B cell (primary cell): ENCODE measurements at regions not wholly inside any gene's neighbourhood (a gene's known extent, or its start where the extent isn't known, plus 50 kb on each side); places are given as distances from the start of the nearest gene placed in this dataset.

Experiments used
- ATAC-seq: fragments of 200-7000 bp; cut with Tn5 transposase; one replicate; pipeline ENCODE4 v1.10.0; 2021; ENCODE audit warnings: low read depth, mild to moderate bottlenecking, moderate number of reproducible peaks, moderate library complexity
- CTCF ChIA-PET: fragments of 350-600 bp; sonication (Branson Sonifier 250); formaldehyde crosslinking; loops from one replicate; lab custom pipeline; 2021; ENCODE audit warnings: antibody characterized with exemption, inconsistent platforms; lab: Charles Lee
- POLR2A ChIA-PET: fragments of 350-600 bp; sonication (Branson Sonifier 250); formaldehyde crosslinking; loops from one replicate; lab custom pipeline; 2021; ENCODE audit warnings: antibody characterized with exemption; lab: Charles Lee
- DNase-seq: peaks from one replicate; pipeline ENCODE4 v3.0.0; 2013
- H2AFZ ChIP-seq: 2 replicates; pipeline ENCODE4 v1.6.1; 2012; ENCODE audit warnings: mild to moderate bottlenecking, low read depth, low read length; ENCODE audit not compliant: insufficient read depth, poor library complexity, severe bottlenecking
- H3K27ac ChIP-seq, 2 donors: 1 replicate in 1 of 2; 2 replicates in 1 of 2; pipeline ENCODE4 v1.5.1; 2012 to 2013; ENCODE audit warnings: low read length in 2 of 2, mild to moderate bottlenecking in 2 of 2, moderate library complexity in 1 of 2
- H3K27me3 ChIP-seq, 4 experiments: fragments of 200-600 bp in 1 of 4; sonication (generic) in 1 of 4; replicated peaks in 1 of 4; 1 replicate in 2 of 4; 2 replicates in 2 of 4; pipeline versions ENCODE4 v1.6.1 to v1.7.0; 2013 to 2016; ENCODE audit warnings: low read length in 3 of 4, mild to moderate bottlenecking in 2 of 4, mixed read lengths in 1 of 4, moderate library complexity in 1 of 4; ENCODE audit not compliant: insufficient read depth in 4 of 4, control insufficient read depth in 3 of 4; ENCODE audit errors: control extremely low read depth in 1 of 4
- H3K36me3 ChIP-seq, 2 experiments: replicated peaks in 1 of 2; 1 replicate in 1 of 2; 2 replicates in 1 of 2; pipeline versions ENCODE4 v1.6.1 to v1.7.1; 2013; ENCODE audit warnings: low read length in 1 of 2; ENCODE audit not compliant: insufficient read depth in 2 of 2, control insufficient read depth in 1 of 2; ENCODE audit errors: control extremely low read depth in 1 of 2, extremely low read depth in 1 of 2
- H3K4me1 ChIP-seq, 2 donors: fragments of 200-600 bp in 1 of 2; sonication (generic) in 1 of 2; 1 replicate in 1 of 2; 2 replicates in 1 of 2; pipeline versions ENCODE4 v1.5.1 to v1.6.1; 2013 to 2017; ENCODE audit warnings: low read length in 2 of 2; ENCODE audit not compliant: control insufficient read depth in 2 of 2, insufficient read depth in 2 of 2
- H3K4me2 ChIP-seq: replicated peaks from 2 replicates; pipeline ENCODE3; 2012; ENCODE audit warnings: mild to moderate bottlenecking, low read depth, low read length; ENCODE audit not compliant: poor library complexity, severe bottlenecking
- H3K4me3 ChIP-seq, 5 experiments: fragments of 200-600 bp in 1 of 5; sonication (generic) in 1 of 5; 1 replicate in 3 of 5; 2 replicates in 2 of 5; pipeline versions ENCODE4 v1.5.1 to v1.7.0; 2011 to 2016; ENCODE audit warnings: low read length in 4 of 5, mild to moderate bottlenecking in 4 of 5, low read depth in 2 of 5, control low read depth in 1 of 5, moderate library complexity in 1 of 5; ENCODE audit not compliant: insufficient read depth in 1 of 5; ENCODE audit errors: control extremely low read depth in 1 of 5, extremely low read depth in 1 of 5
- H3K79me2 ChIP-seq: fragments of 200-600 bp; sonication (generic); one replicate; pipeline ENCODE4 v1.6.0; 2016; ENCODE audit warnings: low read length; ENCODE audit not compliant: control insufficient read depth, insufficient read depth
- H3K9ac ChIP-seq: fragments of 200-600 bp; sonication (generic); 2 replicates; pipeline ENCODE4 v1.6.1; 2017; ENCODE audit warnings: mild to moderate bottlenecking, low read length, moderate library complexity
- H3K9me3 ChIP-seq, 3 donors: one replicate each; pipeline versions ENCODE4 v1.6.1 to v1.7.1; 2013; ENCODE audit warnings: low read length in 2 of 3; ENCODE audit not compliant: control insufficient read depth in 2 of 3, insufficient read depth in 1 of 3; ENCODE audit errors: control extremely low read depth in 1 of 3
- H4K20me1 ChIP-seq: 2 replicates; pipeline ENCODE4 v1.6.0; 2012; ENCODE audit warnings: mild to moderate bottlenecking, low read length; ENCODE audit not compliant: insufficient read depth, control insufficient read depth, poor library complexity, severe bottlenecking
- H3K27ac Mint-ChIP-seq: one replicate; pipeline ENCODE4 v1.8.0; 2021; ENCODE audit warnings: mixed read lengths
- H3K27me3 Mint-ChIP-seq: one replicate; pipeline ENCODE4 v1.8.0; 2021; ENCODE audit warnings: mixed read lengths
- H3K4me1 Mint-ChIP-seq: one replicate; pipeline ENCODE4 v1.8.0; 2021; ENCODE audit warnings: mixed read lengths
- H3K4me3 Mint-ChIP-seq: one replicate; pipeline ENCODE4 v1.8.0; 2021; ENCODE audit warnings: mixed read lengths
- H3K9me3 Mint-ChIP-seq: one replicate; pipeline ENCODE4 v1.8.0; 2022; ENCODE audit warnings: mixed read lengths; ENCODE audit not compliant: insufficient read depth
- EZH2 ChIP-seq: IDR thresholded peaks from 2 replicates; pipeline ENCODE4 v1.6.1; 2012; ENCODE audit warnings: borderline replicate concordance, low read depth, mild to moderate bottlenecking, moderate library complexity, low read length; ENCODE audit not compliant: insufficient read depth, poor library complexity, severe bottlenecking
- WGBS: methylation state at CpG from one replicate; pipeline ENCODE4 v1.1.5; 2013; ENCODE audit warnings: missing lambda C conversion rate; ENCODE audit not compliant: insufficient coverage; 5-methylcytosine and 5-hydroxymethylcytosine counted together
- intact Hi-C: fragments of 100-400 bp; cut with micrococcal nuclease; formaldehyde crosslinking; loops from one replicate; pipeline ENCODE4 v1.10.0; 2022
- TF ChIP-seq, protein P1 (sequence below): fragments of 200-600 bp; IDR thresholded peaks from one replicate; pipeline ENCODE4 v1.8.0; 2022; ENCODE audit warnings: antibody characterized with exemption, mild to moderate bottlenecking

DNA sequence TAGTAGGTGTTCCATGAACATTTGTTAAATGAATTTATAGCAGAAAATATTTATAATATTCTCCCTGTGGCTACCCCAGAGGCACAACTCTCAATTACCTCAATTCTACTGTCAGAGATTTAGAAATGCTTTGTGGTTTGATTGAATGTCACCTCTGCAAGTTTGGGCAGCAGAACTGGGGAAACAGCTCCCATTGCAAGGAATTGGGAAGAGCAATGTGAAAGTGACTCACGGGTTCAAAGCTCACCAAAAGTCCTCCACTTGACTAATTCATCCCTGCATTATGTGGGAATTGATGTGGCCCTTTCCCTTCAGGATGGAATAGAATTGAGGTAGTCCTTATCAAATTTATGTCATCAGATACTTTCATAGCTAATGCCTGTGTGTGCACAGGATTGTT, 562.7 kb downstream of the MFSD1 start:
- no peak overlapping the region for H3K9ac ChIP-seq
- H3K4me3 ChIP-seq = no peak overlapping the region
- CTCF ChIA-PET = no interaction called here
- no peaks in the 10 kb centered on the region for H3K79me2 ChIP-seq
- H3K36me3 ChIP-seq = no peaks in the 10 kb centered on the region
- ATAC-seq (no peak), DNase-seq (no peak)
- no peaks in the 10 kb centered on the region for H3K27me3 Mint-ChIP-seq
- H3K4me2 ChIP-seq = no peak overlapping the region
- no peak overlapping the region for H3K27ac ChIP-seq
- POLR2A ChIA-PET = no interaction called here
- no peaks in the 10 kb centered on the region for H3K27me3 ChIP-seq
- H4K20me1 ChIP-seq = no peaks in the 10 kb centered on the region
- no peaks in the 10 kb centered on the region for H3K4me1 Mint-ChIP-seq
- TF ChIP-seq, protein P1, sequence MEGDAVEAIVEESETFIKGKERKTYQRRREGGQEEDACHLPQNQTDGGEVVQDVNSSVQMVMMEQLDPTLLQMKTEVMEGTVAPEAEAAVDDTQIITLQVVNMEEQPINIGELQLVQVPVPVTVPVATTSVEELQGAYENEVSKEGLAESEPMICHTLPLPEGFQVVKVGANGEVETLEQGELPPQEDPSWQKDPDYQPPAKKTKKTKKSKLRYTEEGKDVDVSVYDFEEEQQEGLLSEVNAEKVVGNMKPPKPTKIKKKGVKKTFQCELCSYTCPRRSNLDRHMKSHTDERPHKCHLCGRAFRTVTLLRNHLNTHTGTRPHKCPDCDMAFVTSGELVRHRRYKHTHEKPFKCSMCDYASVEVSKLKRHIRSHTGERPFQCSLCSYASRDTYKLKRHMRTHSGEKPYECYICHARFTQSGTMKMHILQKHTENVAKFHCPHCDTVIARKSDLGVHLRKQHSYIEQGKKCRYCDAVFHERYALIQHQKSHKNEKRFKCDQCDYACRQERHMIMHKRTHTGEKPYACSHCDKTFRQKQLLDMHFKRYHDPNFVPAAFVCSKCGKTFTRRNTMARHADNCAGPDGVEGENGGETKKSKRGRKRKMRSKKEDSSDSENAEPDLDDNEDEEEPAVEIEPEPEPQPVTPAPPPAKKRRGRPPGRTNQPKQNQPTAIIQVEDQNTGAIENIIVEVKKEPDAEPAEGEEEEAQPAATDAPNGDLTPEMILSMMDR = no peak
- TF ChIP-seq EZH2 = no peak
- intact Hi-C loops = no loop called here
- WGBS = no CpG with 5 or more reads among the region's 1 CpG
- no peak overlapping the region for H3K4me3 Mint-ChIP-seq
- H3K4me1 ChIP-seq = no peaks in the 10 kb centered on the region
- H3K9me3 Mint-ChIP-seq = no peaks in the 10 kb centered on the region
- no peaks in the 10 kb centered on the region for H3K9me3 ChIP-seq
- no peak overlapping the region for H3K27ac Mint-ChIP-seq
- H2AFZ ChIP-seq = no peak overlapping the region

DNA sequence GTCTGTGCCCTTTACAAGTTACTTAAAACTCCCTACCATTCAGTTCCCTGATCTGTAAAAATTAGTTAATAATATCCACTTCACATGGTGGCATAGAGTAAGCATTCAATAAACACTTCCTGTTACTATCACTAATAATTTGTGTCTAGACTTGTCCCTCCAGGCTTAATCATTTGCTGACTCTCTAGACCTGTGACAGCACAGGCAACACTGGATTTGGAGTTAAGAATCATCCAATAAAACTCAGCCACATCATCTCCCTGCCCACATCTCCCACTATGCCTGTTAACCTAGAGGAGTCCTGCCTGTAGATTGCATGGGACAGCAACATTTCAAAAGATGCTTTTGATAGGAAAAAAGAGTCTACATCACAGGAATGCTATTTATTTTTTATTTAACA, 564.6 kb downstream of the MFSD1 start:
- Histone ChIP-seq H3K4me1 (no peaks in the 10 kb centered on the region), H2AFZ (no peak overlapping the region), H3K4me2 (no peak overlapping the region), H3K36me3 (no peaks in the 10 kb centered on the region), H3K27ac (no peak overlapping the region), H3K4me3 (no peak overlapping the region), H4K20me1 (no peaks in the 10 kb centered on the region), H3K9me3 (no peaks in the 10 kb centered on the region), H3K9ac (no peak overlapping the region), H3K27me3 (no peaks in the 10 kb centered on the region), H3K79me2 (no peaks in the 10 kb centered on the region)
- intact Hi-C loops = no loop called here
- Mint-ChIP-seq H3K27me3 (peaks cover 2% of the 10 kb centered on the region), H3K9me3 (no peaks in the 10 kb centered on the region), H3K27ac (no peak overlapping the region), H3K4me3 (no peak overlapping the region), H3K4me1 (no peaks in the 10 kb centered on the region)
- ATAC-seq (no peak), DNase-seq (no peak)
- CTCF ChIA-PET = no interaction called here
- TF ChIP-seq EZH2 = no peak
- TF ChIP-seq, protein P1 = no peak
- POLR2A ChIA-PET = no interaction called here
